RWPE2 (cell line): ENCODE measurements at regions not wholly inside any gene's neighbourhood (a gene's known extent, or its start where the extent isn't known, plus 50 kb on each side); places are given as distances from the start of the nearest gene placed in this dataset.

ENCODE experiments used
- ATAC-seq: fragments of 200-7000 bp; cut with Tn5 transposase; 3 replicates; pipeline ENCODE4 v1.9.1; 2021; ENCODE audit warnings: low read depth
- DNase-seq: peaks from one replicate; pipeline ENCODE4 v3.0.0-alpha.2; 2020; ENCODE audit warnings: low spot score
- H3K27ac ChIP-seq: fragments of 450-650 bp; 2 replicates; pipeline ENCODE4 v1.5.1; 2017; ENCODE audit warnings: mild to moderate bottlenecking; ENCODE audit not compliant: poor library complexity, severe bottlenecking
- H3K27me3 ChIP-seq: fragments of 250-450 bp; sonication (Bioruptor Pico); 2 replicates; pipeline ENCODE4 v1.5.1; 2021; ENCODE audit warnings: mild to moderate bottlenecking, moderate library complexity; ENCODE audit not compliant: insufficient read depth, poor library complexity, severe bottlenecking
- H3K36me3 ChIP-seq: fragments of 250-450 bp; sonication (Bioruptor Pico); 2 replicates; pipeline ENCODE4 v1.5.1; 2020; ENCODE audit warnings: low read depth, mild to moderate bottlenecking, moderate library complexity
- H3K4me1 ChIP-seq: fragments of 250-450 bp; sonication (Bioruptor Pico); 2 replicates; pipeline ENCODE4 v1.5.1; 2021; ENCODE audit warnings: mild to moderate bottlenecking, moderate library complexity; ENCODE audit not compliant: insufficient read depth, poor library complexity, severe bottlenecking
- H3K4me3 ChIP-seq: fragments of 250-450 bp; sonication (Bioruptor Pico); 2 replicates; pipeline ENCODE4 v1.5.1; 2021; ENCODE audit warnings: mild to moderate bottlenecking, moderate library complexity; ENCODE audit not compliant: severe bottlenecking
- H3K9me3 ChIP-seq: fragments of 250-450 bp; sonication (Bioruptor Pico); 2 replicates; pipeline ENCODE4 v1.5.1; 2021; ENCODE audit warnings: mild to moderate bottlenecking, moderate library complexity; ENCODE audit not compliant: severe bottlenecking
- CTCF ChIP-seq: fragments of 450-650 bp; IDR thresholded peaks from one replicate; pipeline ENCODE4 v1.5.1; 2017; ENCODE audit warnings: mild to moderate bottlenecking, moderate library complexity; ENCODE audit not compliant: poor library complexity, severe bottlenecking

GRCh38 chr2:8306530-8307351 is 375.1 kb upstream of the ID2 start:
- H3K27ac ChIP-seq = no peak overlapping the region
- H3K4me1 ChIP-seq = peaks cover 4% of the 10 kb centered on the region
- no peaks in the 10 kb centered on the region for H3K36me3 ChIP-seq
- DNase-seq = no peak
- no peaks in the 10 kb centered on the region for H3K27me3 ChIP-seq
- peak; percentile 50; the same call in 1 of the 3 replicates for ATAC-seq
- no peak for TF ChIP-seq CTCF
- H3K4me3 ChIP-seq = no peak overlapping the region
- no peaks in the 10 kb centered on the region for H3K9me3 ChIP-seq

- H3K36me3 ChIP-seq = no peaks in the 10 kb centered on the region
- H3K27me3 ChIP-seq = no peaks in the 10 kb centered on the region
Observed at GRCh38 chr2:8307606-8308180, 374.2 kb upstream of the ID2 start.

GRCh38 chr2:8309131-8309530 is 372.7 kb upstream of the ID2 start:
- H3K4me1 ChIP-seq = peaks cover 4% of the 10 kb centered on the region
- H3K27me3 ChIP-seq = no peaks in the 10 kb centered on the region
- TF ChIP-seq CTCF = no peak
- DNase-seq (no peak), ATAC-seq (no peak)
- no peaks in the 10 kb centered on the region for H3K36me3 ChIP-seq
- H3K9me3 ChIP-seq = no peaks in the 10 kb centered on the region
- H3K27ac ChIP-seq = no peak overlapping the region
- H3K4me3 ChIP-seq = no peak overlapping the region

More at GRCh38 chr2:8307606-8308180, 374.2 kb upstream of the ID2 start:
- Histone ChIP-seq H3K4me3 (no peak overlapping the region), H3K27ac (no peak overlapping the region), H3K9me3 (no peaks in the 10 kb centered on the region), H3K4me1 (peaks cover 4% of the 10 kb centered on the region)
- ATAC-seq (0 out of 3 replicates have a peak, but pooled peaks have one; percentile 50), DNase-seq (no peak)
- TF ChIP-seq CTCF = no peak

- no peaks in the 10 kb centered on the region for H3K9me3 ChIP-seq
- ATAC-seq (no peak), DNase-seq (no peak)
- no peak overlapping the region for H3K27ac ChIP-seq
- no peak for TF ChIP-seq CTCF
- H3K36me3 ChIP-seq = no peaks in the 10 kb centered on the region
- peaks cover 4% of the 10 kb centered on the region for H3K4me1 ChIP-seq
- no peak overlapping the region for H3K4me3 ChIP-seq
- no peaks in the 10 kb centered on the region for H3K27me3 ChIP-seq
Observed at GRCh38 chr2:8310557-8311455, 371.1 kb upstream of the ID2 start.
